ENCODE measurements at regions not wholly inside any gene's neighbourhood (a gene's known extent, or its start where the extent isn't known, plus 50 kb on each side); places are given as distances from the start of the nearest gene placed in this dataset.
A peak's percentile ranks its signal among the peaks of the same experiment; 100 is the strongest.

DNA sequence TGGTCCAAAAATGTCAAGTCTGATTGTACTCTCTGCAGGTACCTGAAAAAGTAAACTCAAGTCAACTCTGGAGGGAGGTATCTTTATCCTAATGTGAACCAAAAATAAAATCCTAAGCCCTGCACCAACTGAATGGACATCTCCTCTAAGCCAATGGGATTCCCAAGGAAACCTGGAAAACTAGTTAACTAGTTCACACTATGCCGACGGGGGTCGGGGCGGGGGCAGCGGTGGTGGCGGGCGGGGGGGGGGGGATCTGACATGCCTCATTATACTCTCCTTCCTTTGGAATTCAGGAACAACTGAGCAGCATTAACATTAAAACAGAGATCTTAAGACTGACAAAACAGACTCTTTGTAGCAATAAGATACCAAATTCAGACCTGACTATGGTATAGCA, 452.6 kb upstream of the CAMK1G start:
- intact Hi-C loops (cut with micrococcal nuclease), result no loop called here
- Histone ChIP-seq H3K9ac (ENCODE audit: insufficient read depth, low read length, poor library complexity, severe bottlenecking) (no peak overlapping the region), H2AFZ (ENCODE audit: insufficient read depth, low read depth, low read length, poor library complexity, severe bottlenecking) (no peak overlapping the region), H3K9me3 (replicated peaks in 1 of 2; ENCODE audit: control insufficient read depth in 1 of 2, insufficient read depth in 1 of 2, low read length in 2 of 2) (peaks cover 0 to 8% of the 10 kb centered on the region in 2 donors), H3K4me1 (ENCODE audit: control insufficient read depth in 1 of 2, insufficient read depth in 2 of 2, low read length in 2 of 2) (no peaks in the 10 kb centered on the region), H4K20me1 (ENCODE audit: insufficient read depth, low read length) (no peaks in the 10 kb centered on the region), H3K79me2 (ENCODE audit: insufficient read depth, low read length) (no peaks in the 10 kb centered on the region), H3K36me3 (replicated peaks in 1 of 2; ENCODE audit: control insufficient read depth in 1 of 2, insufficient read depth in 2 of 2, low read length in 2 of 2) (no peaks in the 10 kb centered on the region), H3K4me3 (replicated peaks in 1 of 3; ENCODE audit: low read depth in 2 of 3, low read length in 3 of 3) (no peak overlapping the region), H3K27ac (ENCODE audit: low read depth in 1 of 2, low read length in 2 of 2) (no peak overlapping the region), H3K27me3 (ENCODE audit: control insufficient read depth in 2 of 2, insufficient read depth in 2 of 2, low read length in 2 of 2) (no peaks in the 10 kb centered on the region), H3K4me2 (replicated peaks; ENCODE audit: extremely low read depth, low read length, poor library complexity, severe bottlenecking) (no peak overlapping the region)
- no peak for TF ChIP-seq CTCF (IDR thresholded peaks at IDR 0.05)
- DNase-seq, result no peak
- Mint-ChIP-seq H3K4me3 (no peak overlapping the region), H3K36me3 (no peaks in the 10 kb centered on the region), H3K4me1 (no peaks in the 10 kb centered on the region), H3K9me3 (peaks cover 5 to 16% (median 7%) of the 10 kb centered on the region in 7 donors), H3K27me3 (ENCODE audit: low read depth in 3 of 3) (peaks cover 0 to 2% (median 0%) of the 10 kb centered on the region in 3 donors), H3K27ac (no peak overlapping the region)
- WGBS (ENCODE audit: insufficient coverage), result 100% methylated on average over 5 of the region's 7 CpGs

DNA sequence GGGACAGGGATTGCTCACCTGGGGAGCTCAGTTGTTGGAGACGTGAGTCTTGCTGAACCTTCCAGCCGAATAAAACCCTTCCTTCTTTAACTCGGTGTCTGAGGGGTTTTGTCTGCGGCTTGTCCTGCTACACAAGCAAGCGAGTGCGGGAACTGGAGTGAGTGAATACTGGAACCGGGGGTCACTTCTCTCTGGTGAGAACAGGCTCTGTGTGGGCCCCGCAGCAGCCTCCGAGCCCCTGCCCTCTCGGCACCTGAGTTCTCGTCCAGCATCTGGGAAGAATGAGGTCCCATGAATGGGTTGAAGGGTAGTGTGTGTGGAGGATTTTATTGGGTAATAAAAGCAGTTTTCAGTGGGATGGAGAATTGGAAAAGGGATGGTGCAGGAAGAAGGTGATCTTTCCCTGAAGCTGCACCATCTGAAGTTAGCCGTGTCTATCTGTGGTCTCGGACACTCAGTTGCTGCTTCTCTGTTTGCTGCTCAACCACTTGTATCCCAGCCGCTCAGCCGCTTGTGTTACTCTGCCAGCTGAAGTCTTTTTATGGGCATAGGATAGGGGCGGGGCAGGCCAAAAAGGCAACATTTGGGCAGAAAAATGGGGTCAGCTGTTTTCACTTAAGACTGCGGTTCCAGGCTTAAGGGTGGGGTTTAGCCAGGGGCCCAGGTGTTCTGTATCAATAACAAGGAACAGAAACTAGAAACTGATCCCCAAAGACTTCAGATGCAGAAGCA, 450.6 kb upstream of the CAMK1G start:
- no peaks in the 10 kb centered on the region for H3K79me2 ChIP-seq (ENCODE audit: insufficient read depth, low read length)

More for the DNA sequence above, 450.6 kb upstream of the CAMK1G start:
- no peak overlapping the region for H3K9ac ChIP-seq (ENCODE audit: insufficient read depth, low read length, poor library complexity, severe bottlenecking)
- no peaks in the 10 kb centered on the region for H3K36me3 ChIP-seq (replicated peaks in 1 of 2; ENCODE audit: control insufficient read depth in 1 of 2, insufficient read depth in 2 of 2, low read length in 2 of 2)
- Mint-ChIP-seq H3K36me3 (no peaks in the 10 kb centered on the region), H3K27ac (peak overlapping the region in 1 of 7 donors; percentile 65), H3K9me3 (peaks cover 5 to 21% (median 8%) of the 10 kb centered on the region in 7 donors), H3K27me3 (ENCODE audit: low read depth in 3 of 3) (no peaks in the 10 kb centered on the region), H3K4me3 (no peak overlapping the region), H3K4me1 (no peaks in the 10 kb centered on the region)
- no peak for TF ChIP-seq CTCF (IDR thresholded peaks at IDR 0.05)
- H3K4me1 ChIP-seq (ENCODE audit: control insufficient read depth in 1 of 2, insufficient read depth in 2 of 2, low read length in 2 of 2), result no peaks in the 10 kb centered on the region
- no peak overlapping the region for H2AFZ ChIP-seq (ENCODE audit: insufficient read depth, low read depth, low read length, poor library complexity, severe bottlenecking)
- DNase-seq, result no peak
- peaks cover 0 to 6% of the 10 kb centered on the region in 2 donors for H3K9me3 ChIP-seq (replicated peaks in 1 of 2; ENCODE audit: control insufficient read depth in 1 of 2, insufficient read depth in 1 of 2, low read length in 2 of 2)
- H3K27me3 ChIP-seq (ENCODE audit: control insufficient read depth in 2 of 2, insufficient read depth in 2 of 2, low read length in 2 of 2), result no peaks in the 10 kb centered on the region
- intact Hi-C loops (cut with micrococcal nuclease), result no loop called here
- no peaks in the 10 kb centered on the region for H4K20me1 ChIP-seq (ENCODE audit: insufficient read depth, low read length)
- H3K4me2 ChIP-seq (replicated peaks; ENCODE audit: extremely low read depth, low read length, poor library complexity, severe bottlenecking), result no peak overlapping the region
- WGBS (ENCODE audit: insufficient coverage), result 95% methylated on average over 13 of the region's 17 CpGs
- H3K27ac ChIP-seq (ENCODE audit: low read depth in 1 of 2, low read length in 2 of 2), result no peak overlapping the region
- H3K4me3 ChIP-seq (replicated peaks in 1 of 3; ENCODE audit: low read depth in 2 of 3, low read length in 3 of 3), result no peak overlapping the region
